D721Med (cell line): ENCODE measurements at regions not wholly inside any gene's neighbourhood (a gene's known extent, or its start where the extent isn't known, plus 50 kb on each side); places are given as distances from the start of the nearest gene placed in this dataset.

Experiments used
- DNase-seq: peaks from one replicate; pipeline ENCODE4 v3.0.0; 2011; ENCODE audit warnings: low spot score; ENCODE audit not compliant: insufficient read length
- FAIRE-seq: peaks from 2 replicates; lab custom pipeline; 2011; peaks lifted over from hg19 to GRCh38; lab: Jason Lieb, UNC
- CTCF ChIP-seq: IDR thresholded peaks from 2 replicates; pipeline ENCODE4 v1.5.1; 2012; ENCODE audit warnings: mild to moderate bottlenecking, control low read depth; ENCODE audit not compliant: insufficient read depth; ENCODE audit errors: missing control alignments

GRCh38 chrX:7314425-7314824, 166.5 kb upstream of the PUDP start:
- no peak for FAIRE-seq
- TF ChIP-seq CTCF, result no peak

GRCh38 chrX:7307720-7308119, 159.8 kb upstream of the PUDP start:
- FAIRE-seq, result no peak
- TF ChIP-seq CTCF, result no peak
- DNase-seq, result no peak

More at GRCh38 chrX:7314425-7314824, 166.5 kb upstream of the PUDP start:
- DNase-seq, result no peak

DNA sequence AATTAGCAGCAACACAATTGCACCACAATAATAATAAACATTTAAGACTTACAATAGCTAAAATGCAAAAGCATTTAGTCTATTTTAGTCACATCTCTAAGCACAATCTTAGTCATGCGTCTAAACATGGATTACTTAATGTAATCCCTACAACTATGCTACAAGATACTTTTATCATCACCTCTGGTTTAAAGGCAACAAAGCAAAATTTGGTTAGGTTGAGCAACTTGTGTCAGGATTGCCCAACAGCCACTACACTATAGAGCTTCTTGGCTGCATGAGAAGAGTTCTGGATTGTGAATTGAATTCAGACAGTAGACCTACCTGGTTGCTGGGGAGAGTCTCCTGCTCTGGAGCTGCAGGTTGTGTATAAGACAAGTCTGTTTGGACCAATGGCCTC, 146.5 kb upstream of the PUDP start:
- DNase-seq (no peak), FAIRE-seq (no peak)
- TF ChIP-seq CTCF, result no peak

DNA sequence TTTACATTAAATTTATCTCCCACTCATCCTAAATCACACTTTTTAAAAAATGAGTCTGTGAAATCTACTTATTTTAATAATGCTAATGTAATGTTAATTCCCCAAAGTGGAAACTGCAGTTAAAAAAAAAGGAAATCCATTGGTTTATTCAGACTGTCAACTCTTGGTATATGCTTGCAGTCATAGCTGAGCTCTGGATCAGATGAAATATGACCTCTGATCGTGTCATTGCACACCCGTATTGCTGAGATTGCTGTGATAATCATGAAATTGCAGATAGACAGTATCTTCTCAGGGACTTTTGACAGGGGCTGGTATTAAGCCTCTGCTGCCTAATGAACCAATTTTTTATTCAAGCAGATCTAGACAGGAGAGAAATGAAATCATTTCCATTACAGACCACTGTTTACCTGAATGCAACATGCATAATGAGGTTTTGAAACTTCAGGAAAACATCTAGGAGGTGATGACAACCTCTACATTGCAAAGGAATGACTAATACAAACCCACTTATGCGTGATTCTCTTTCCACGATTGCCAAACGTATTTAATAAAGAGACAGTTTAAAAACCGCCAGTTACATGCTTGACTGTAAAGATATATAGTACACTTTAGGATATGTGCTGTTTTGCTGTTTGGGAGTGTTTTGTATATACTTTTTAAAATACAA, 138.3 kb upstream of the PUDP start:
- FAIRE-seq, result peak; percentile 68
- no peak for DNase-seq

GRCh38 chrX:7285765-7286164, 137.8 kb upstream of the PUDP start:
- no peak for TF ChIP-seq CTCF
- FAIRE-seq, result no peak
- no peak for DNase-seq

More for the DNA sequence above, 138.3 kb upstream of the PUDP start:
- no peak for TF ChIP-seq CTCF

DNA sequence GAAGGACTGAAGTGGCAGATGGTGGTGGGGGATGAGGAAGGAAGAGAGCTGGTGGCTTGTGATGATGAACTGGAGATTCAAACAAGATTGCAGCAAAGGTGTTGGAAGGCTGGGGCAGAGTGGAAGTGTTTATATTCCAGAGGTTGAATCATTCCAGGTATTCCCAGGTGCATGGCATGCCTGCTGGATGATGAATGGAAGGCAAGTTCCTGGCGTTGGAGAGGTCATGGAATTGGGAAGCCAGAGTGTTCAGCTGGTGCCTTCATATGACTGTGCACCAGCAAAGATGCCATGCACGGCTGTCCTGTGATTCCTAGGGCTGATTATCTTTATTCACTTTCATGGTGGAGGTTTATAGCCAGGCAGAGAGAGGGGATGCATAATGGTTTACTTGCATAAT, 135.8 kb upstream of the PUDP start:
- TF ChIP-seq CTCF, result no peak
- FAIRE-seq (no peak), DNase-seq (no peak)

DNA sequence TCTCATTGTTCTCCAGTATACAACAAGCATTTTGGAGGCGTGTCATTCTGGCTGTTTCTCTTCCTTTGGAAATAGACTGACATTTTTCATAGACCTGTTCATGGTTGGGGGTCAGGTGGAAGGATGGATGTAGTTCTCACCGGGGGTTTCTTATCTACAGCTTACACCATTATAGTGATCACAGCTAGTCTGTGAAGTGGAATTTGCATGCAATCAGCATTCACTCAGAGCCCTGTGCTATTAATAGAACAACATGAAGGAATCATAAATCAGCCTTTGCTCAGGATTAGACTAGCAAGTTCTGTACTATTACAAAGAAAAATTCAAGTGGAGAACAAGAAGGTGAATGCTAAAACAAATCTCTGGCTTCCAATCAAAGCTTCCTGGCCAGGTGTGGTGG, 132.6 kb upstream of the PUDP start:
- FAIRE-seq (no peak), DNase-seq (no peak)
- TF ChIP-seq CTCF, result no peak
